GM19452 (cell line): ENCODE measurements at regions not wholly inside any gene's neighbourhood (a gene's known extent, or its start where the extent isn't known, plus 50 kb on each side); places are given as distances from the start of the nearest gene placed in this dataset.

Experiments
- ATAC-seq: cut with Tn5 transposase; IDR thresholded peaks from one replicate; pipeline ENCODE4 v1.9.1; 2021; ENCODE audit not compliant: unreplicated experiment

DNA sequence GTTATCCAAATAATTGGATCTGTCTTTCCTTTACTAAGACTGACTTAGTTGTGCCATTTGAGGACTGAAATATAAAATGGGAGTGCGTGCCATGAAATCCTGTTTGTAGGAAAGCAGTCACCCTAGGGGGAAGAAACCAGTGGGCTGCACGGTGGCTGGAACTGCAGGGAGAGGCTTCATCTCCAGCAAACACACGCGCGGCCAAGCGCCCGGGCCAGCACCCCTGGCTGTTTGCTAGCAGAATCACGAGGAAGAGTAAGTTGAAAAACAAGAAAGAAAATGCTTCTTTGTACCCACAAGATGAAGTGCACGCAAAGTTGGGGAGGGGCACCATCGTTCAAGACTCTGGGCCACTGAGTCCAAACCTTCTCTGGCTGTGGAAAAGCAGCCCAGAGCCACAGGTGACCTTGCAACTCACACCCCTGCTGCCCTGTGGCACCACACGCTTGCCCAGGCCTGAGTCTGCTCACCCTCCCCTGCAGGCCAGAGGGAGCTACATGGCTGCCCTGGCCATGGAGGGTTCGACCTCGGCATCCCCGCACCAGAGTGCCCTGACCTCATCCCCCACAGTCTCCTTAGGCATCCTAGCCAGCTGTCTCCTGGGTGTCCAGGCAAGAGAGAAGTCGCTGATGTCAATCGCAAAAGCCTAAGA is 55.2 kb downstream of the IRX2 start:
- no peak for ATAC-seq

- no peak for ATAC-seq
Measured at GRCh38 chr5:2695200-2695891, 56.1 kb downstream of the IRX2 start.

DNA sequence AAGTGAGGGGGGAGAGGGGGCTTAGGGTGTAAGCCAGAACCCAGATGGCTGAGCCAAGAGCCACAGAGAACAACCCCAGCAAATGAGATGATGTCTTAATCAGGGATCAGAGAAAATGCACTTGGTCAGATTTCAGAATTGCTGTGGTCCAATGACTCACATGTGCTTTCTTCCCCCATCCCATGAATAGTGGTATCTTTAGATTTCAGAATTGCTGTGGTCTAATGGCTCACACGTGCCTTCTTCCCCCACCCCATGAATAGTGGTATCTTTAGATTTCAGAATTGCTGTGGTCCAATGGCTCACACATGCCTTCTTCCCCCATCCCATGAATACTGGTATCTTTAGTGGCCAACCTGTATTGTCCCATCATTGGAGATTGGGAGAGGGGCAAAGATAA is 59.9 kb downstream of the IRX2 start:
- ATAC-seq, result no peak

GRCh38 chr5:2690293-2690692 is 61.2 kb downstream of the IRX2 start:
- no peak for ATAC-seq

- ATAC-seq, result no peak
Measured at GRCh38 chr5:2688586-2688985, 62.9 kb downstream of the IRX2 start.

DNA sequence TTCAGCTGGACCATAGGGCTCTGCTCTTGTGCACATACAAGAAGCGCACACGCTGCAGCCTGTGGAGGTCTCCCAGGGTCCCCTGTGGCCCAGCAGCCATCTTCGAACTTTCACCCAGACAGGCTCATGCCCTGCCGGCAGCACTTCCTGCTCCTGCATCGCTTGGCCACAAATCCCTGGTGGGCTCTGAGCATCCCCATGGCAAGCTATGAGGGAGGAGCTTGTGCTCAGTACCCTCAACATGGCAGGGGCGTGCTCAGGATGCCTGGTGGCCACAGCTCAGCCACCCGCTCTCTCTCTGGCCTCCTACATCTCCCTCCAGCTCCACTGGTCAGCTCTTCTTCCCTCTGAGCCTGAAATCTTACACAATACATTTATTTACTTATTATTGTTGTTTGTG is 63.7 kb downstream of the IRX2 start:
- ATAC-seq, result no peak

DNA sequence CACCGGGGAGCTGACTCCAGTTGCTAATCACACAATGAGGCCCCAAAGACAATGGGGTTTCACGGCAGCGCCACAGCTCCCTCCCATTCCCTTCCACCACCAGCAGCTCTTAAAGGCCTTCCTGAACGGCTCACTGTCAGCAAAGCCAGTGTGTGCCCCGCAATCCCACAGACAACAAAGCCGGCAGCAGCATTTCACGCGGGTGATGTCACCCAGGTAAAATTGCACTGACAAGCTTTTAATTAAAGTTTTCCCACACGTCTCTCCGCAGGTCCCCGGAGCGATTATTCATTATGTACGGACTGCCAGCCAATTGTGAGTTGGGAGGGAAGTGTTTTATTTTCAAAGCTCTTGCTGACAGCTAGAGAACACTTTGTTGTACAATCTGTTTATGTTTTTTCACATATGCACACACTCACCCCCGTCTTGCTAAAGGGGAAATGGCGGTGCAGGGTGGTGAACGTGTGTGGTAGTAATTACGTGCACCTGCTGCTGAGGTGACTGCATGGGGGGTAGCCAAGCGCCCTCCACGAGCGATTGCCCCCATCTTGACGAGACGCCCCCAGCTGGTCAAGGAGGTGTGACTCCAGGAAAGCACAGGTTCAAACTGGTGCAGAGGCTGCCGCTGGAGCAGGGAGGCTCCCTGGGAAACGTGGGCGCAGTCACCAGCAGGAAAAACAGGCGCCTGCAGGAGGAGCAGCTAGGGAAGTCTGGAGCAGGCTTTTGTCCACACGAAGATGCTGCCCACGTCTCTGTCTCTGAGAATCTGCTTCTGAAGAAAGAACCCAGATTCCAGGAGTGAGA is 65.0 kb downstream of the IRX2 start:
- no peak for ATAC-seq

DNA sequence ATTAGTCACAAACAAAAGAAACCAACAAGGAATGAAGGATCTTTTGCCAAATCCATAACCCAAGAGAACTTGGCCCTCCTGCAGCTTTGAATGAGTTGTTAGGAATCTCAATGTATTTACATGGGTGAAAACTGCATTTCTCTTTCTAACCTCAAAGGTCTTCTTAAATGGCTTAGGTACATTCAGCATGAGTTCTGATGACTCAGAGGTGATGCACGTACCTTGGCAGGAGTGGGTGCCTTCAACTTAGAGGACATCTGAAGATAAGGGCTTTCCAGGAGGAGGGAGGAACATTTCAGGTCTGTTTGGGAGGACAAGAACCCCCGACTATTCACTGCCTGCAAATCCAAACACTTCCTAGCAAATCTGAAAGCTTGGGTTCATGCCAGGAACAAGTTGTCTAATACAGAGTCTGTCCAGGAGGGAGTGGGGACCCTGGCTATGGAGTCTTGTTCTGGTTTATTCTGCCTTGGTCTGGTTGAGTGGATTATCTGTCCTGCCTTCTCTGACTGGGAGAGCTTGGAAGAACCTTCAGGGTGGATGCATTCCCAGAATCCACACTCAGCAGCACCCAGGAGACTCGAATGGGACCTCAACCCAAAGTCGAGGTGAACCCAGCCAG is 65.7 kb downstream of the IRX2 start:
- ATAC-seq, result no peak

DNA sequence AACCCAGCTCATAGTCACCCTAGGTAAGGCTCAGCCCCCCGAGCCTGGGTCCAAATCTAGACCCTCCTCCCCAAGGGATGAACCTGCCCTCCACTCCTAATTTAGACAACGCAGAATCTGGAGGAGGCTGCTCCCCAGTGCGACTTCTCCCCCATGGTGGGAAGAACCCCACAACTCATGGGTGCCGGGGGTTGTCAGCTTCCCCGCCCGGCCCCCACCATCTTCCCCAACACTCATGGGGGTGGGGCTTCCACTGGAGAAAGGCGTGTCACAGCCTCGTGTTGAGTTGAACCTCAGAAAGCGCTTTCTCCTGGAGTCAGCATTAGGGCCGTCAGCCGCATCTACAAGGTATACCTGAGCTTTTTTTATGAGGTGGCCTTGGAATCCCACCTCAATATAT is 66.9 kb downstream of the IRX2 start:
- ATAC-seq, result no peak

- no peak for ATAC-seq
Measured at GRCh38 chr5:2683720-2684119, 67.8 kb downstream of the IRX2 start.

DNA sequence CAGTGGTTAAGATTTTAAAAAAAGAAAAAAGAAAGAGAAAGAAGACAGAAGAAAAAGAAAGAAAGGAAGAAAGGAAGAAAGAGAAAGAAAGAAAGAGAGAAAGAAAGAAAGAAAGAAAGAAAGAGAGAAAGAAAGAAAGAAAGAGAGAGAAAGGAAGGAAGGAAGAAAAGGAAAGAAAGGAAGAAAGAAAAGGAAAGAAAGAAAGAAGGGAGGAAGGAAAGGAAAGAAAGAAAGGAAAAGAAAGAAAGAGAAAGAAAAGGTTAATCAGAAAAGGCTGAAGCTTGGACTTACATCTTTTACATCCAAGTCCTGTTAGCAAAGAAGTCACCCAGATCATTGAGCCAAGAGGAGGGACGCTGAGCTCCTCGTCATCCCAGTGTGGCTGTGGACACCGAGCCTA is 70.0 kb downstream of the IRX2 start:
- no peak for ATAC-seq

DNA sequence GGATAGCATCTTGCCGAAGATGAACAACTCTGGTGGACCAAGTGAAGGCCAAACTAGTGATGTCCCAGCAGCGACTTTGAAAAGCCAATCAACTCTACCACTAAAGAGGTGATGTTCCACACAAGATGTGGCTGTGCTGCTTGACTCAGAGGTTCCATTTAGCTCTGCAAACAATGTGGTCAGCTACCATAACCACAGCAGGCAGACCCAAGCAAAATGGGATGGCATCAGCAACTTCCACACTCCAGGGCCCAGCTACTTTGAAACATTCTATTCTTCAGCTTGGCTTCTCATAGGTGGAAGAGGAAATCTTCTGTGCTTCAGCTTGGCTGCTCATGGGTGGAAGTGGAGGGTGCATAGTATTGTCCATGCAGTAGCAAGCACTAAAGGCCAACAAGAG is 70.5 kb downstream of the IRX2 start:
- no peak for ATAC-seq

GRCh38 chr5:2677689-2678088 is 73.8 kb downstream of the IRX2 start:
- ATAC-seq, result no peak

DNA sequence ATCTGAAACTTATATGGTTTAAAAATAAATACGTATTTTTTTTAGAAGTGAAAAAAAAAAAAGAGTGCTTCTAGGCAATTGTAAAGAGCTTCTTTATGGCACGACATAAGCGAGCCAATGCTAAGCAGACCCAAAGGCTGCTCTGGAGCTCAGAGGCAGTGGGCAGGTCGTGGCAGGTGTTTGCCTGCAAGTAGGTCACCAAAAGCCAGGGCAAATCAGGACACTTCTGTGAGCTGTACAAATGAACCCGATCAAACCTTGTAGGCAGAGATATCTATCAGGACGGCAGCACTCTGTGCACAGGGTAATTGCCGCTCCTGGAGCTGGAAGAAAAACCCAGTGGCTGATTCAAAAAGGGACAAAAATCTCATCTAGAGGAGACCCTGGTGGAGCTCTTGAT is 75.9 kb downstream of the IRX2 start:
- ATAC-seq, result no peak

GRCh38 chr5:2674456-2674855 is 77.0 kb downstream of the IRX2 start:
- no peak for ATAC-seq

GRCh38 chr5:2670940-2671339 is 80.5 kb downstream of the IRX2 start:
- no peak for ATAC-seq

GRCh38 chr5:2669913-2670312 is 81.6 kb downstream of the IRX2 start:
- no peak for ATAC-seq

DNA sequence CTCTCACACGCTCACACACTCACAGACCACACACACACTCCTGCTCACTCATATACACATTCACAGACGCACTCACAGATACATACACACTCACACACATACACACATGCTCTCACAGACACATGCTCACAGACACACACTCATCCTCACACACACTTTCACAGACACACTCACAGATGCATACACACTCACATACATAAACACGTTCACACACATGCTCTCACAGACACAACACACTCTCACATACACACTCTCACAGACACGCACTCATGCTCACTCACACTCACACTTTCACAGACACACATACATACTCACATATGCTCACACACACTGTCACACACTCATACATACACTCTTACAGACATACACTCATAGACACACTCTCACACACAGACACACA is 82.2 kb downstream of the IRX2 start:
- ATAC-seq, result no peak

DNA sequence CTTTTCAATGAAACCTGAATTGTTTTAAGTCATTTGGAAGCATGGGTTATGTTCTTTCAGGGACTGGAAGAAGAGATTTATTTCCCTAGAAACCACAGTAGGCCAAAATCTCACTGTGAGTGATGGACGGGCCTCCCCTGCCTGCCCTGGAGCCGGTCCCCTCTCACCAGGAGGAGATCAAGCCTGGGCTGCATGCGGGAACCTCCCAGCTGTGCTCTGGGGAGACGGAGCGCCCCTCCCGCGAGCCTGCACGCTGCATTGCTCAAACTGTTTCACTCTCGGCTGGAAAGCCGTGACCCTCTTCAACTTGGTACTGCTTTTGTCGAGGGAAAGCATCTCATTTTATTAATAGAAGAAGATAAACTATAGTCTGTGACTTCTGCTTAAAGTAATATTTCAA is 85.4 kb downstream of the IRX2 start:
- ATAC-seq, result no peak

- no peak for ATAC-seq
Measured at GRCh38 chr5:2663489-2663888, 88.0 kb downstream of the IRX2 start.

DNA sequence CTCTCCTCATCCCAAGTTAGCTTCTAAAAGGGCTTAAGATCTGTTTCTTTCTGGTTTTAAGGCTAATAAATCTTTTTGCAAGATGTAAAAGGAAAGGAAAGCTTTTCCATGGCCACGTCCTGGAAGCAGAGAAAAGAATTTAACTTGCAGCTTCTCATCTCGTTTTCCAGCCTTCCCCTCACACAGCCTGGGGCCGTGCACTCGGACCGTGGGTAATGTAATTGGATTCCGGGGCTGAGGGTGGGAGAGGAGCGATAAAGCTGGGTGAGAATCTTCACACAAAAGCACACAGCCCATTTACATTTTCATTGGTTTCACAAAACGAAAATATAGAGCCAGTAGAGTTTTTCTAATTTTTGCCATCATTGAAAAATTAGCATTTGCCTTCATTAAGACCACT is 91.2 kb downstream of the IRX2 start:
- ATAC-seq, result no peak
